Muscle of back (tissue), 3 donors: ENCODE measurements at regions not wholly inside any gene's neighbourhood (a gene's known extent, or its start where the extent isn't known, plus 50 kb on each side); places are given as distances from the start of the nearest gene placed in this dataset.
"Not testable (repeated sequence)": the region's sequence is repeated elsewhere in the genome, so short reads cannot be mapped to it uniquely, and the experiment has no call there.

ENCODE experiments used
- DNase-seq, 3 donors: peaks; one replicate each; pipeline versions ENCODE4 v3.0.0 to v3.0.0-alpha.2; 2013

DNA sequence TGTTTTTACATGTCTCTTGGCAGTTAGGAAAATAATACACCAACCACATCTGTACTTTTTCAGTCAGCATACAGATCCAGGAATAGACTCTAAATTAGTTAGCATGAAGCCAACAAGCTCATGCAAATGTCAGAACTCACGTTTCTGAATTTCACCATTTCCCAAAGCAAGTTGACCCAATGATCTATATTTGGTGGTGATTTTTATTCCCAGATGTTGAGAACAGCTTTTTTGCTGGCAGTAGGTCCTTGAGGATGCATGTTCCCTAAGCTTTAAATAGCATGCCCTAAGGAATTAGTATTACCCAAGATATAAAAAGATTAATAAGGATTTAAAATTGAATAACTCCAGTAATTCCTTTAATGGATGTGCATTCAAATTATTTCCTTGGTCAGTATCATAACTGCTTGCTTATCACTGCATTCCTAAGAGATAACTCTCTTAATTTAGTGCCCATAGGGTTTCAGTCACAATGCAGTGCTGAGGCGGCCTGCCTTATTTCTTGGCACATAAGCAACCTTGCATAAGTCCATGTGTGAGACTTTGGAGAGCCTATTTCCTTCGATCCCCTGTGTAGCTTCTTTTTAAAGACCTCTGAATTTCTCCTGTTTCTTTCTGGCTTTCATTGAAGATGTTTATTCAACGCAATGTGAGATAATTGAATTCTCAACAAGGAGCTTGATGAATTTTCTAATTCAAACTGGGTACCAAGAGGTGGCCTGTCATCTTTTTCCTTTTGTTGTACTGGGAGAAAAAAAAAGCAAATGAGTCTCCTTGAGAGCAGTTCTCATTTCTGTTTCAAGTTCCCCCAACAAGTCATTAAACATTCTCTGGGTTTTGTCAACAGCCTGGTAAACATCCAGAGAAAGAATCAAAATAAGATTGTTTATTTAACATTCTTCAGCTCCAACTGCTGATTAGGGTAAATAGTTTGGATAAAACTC is 135.3 kb upstream of the MEOX2 start:
- peak in 1 of 3 donors; percentile 70 for DNase-seq

DNA sequence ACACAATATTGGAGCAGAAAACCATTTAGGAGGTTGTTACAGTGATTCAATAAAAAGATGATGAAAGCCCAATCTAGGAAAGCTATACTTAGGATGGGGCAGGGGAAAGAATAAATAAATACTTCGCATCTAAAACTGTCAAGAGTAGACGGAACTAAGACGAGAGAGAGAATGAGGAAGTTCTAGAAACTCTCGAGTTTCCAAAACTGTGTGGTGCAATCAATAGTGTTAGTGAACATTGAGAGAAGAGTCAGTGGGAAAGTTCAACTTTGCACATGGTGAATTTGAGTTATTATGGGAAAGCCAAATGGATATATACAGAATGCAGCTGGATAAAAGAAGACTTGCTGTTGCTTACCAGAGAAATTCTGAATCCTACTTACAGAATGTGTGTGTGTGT is 133.8 kb upstream of the MEOX2 start:
- no peak for DNase-seq

DNA sequence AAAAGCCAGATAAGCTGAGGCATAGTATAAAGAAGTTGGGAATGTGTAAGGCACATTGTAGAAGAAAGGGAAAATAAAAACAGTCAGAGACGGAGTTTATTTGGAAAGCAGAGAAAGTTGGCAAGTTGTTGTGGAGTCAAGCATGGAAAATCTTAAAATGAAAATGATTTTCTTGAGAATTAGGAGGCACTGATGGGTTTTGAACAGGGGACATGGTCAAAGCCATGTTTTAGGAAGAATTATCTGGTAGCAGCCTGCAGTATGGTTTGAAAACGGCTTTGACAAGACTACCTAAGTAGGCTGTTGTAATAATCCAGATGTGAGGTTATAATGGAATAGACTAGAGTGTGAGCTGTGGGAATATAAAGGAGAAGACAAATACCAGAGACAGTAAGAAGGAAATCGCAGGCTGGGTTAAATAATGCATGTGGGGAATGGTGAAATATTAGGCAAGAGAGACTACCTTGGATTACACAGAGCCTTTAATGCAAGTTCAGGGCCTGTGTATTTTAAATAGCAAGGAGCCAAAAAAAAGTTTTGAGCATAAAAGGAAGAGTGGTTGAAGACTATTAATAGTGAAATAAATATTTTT is 130.4 kb upstream of the MEOX2 start:
- DNase-seq = peak in 1 of 3 donors; percentile 64

DNA sequence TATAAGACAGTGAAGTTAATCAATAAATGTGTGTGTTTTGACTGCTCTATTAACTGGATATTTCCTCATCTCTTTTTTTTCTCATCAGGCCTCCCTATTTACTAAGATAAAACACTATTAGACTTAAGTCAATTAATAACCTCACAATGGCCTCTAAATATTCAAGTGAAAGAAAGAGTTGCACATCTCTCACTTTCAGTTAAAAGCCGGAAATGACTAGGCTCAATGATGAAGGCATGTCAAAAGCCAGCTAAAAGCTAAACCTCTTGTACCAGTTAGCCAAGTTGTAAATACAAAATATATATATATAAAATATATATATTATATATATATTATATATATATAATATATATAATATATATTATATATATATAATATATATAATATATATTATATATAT is 127.0 kb upstream of the MEOX2 start:
- no peak for DNase-seq

DNA sequence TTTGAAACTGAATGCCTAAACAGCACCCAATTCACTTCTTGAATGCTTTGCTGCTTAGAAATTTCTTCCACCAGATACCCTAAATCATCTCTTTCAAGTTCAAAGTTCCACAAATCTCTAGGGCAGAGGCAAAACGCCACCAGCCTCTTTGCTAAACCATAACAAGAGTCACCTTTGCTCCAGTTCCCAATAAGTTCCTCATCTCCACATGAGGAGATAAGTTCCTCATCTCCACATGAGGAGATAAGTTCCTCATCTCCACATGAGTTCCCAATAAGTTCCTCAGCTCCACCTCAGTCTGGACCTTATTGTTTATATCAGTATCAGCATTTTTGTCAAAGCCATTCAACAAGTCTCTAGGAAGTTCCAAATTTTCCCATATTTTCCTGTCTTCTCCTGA is 123.9 kb upstream of the MEOX2 start:
- not testable (repeated sequence) for DNase-seq

GRCh38 chr7:15809936-15810335 is 123.5 kb upstream of the MEOX2 start:
- DNase-seq = not testable (repeated sequence)

GRCh38 chr7:15805891-15806290 is 119.4 kb upstream of the MEOX2 start:
- peak in 1 of 3 donors; percentile 74 for DNase-seq

- DNase-seq = peak; percentile 71 to 94 (median 82)
These were observed 115.9 kb upstream of the MEOX2 start for GRCh38 chr7:15802425-15802824.

GRCh38 chr7:15801551-15801950 is 115.1 kb upstream of the MEOX2 start:
- DNase-seq = peak; percentile 86 to 94 (median 88)

DNA sequence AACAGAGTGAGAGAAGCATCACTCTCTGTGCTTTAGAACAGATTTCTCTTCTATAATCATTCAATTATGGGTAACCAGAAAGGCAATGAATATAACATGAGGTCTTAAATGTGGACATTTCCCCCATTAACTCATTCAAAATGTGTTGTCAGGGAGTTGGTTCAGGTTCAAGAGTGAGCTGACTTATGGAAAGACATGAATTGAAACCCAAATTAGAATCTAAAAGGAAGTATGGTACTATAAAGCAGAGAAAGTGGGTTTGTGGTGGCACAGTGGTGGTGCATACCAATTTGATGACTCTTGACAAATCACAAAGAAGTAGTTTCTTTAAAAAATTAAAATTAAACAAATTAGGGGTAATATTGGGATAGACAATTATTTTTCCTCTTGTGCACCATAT is 114.6 kb upstream of the MEOX2 start:
- no peak for DNase-seq

DNA sequence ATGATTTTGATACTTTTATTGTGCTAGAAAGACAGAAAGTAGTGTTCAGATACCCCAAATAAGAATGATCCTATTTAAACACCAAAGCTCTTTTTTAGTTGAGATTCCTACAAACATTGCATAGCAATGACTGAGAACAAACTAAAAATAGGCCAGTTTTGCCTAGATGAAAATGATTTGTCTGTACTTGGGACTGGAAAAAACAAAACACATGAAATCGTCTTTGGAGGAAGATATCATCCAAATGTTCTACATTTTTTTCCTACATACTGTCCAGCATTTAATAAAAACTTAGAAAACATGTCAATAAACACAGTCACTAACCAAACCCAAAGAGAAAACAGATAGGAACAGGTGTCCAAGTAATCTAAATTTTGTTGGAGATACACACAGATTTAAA is 111.6 kb upstream of the MEOX2 start:
- DNase-seq = peak; percentile 57 to 76 (median 61)

DNA sequence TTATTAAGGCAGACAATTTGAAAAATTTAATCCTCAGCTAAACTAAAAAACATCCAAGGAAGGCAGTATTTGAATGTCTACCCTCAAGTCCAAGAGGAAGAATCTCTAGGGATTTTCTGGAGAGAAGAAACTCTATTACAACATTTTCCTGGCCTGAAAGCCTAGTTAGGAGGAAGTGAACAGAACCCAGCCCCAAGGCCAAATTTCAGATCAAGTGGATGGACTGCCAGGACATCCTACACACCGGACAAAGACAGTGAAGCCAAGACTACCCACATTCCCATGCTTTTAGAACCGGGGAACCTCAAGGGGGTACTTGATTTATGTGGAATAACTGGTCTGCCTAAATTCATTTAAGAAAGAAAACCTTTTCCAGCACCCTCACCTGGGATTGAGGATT is 108.9 kb upstream of the MEOX2 start:
- peak; percentile 60 to 94 (median 83) for DNase-seq

DNA sequence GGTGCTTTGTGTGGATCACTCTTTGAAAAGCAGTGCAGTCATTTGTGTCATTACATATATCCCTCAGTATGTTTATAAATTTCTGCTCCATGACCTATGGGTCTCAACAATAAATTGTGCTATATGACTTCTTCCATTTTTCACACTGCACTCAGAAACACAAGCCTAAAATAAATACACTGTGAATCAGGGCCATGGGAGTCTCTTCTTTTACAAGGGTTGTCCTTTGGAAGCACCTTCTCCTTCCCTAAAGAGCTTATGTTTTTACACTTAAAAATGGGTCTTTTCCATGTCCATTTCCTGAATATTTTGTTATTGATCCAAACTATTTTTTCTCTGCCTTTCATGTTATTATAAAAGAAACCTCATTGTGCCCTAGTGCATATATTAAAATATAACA is 108.3 kb upstream of the MEOX2 start:
- peak in 1 of 3 donors; percentile 75 for DNase-seq

- DNase-seq = no peak
These were observed 98.2 kb upstream of the MEOX2 start for GRCh38 chr7:15784694-15785030.

- peak in 1 of 3 donors; percentile 55 for DNase-seq
These were observed 97.7 kb upstream of the MEOX2 start for GRCh38 chr7:15783987-15784693.

GRCh38 chr7:15782656-15783055 is 96.2 kb upstream of the MEOX2 start:
- DNase-seq = no peak

GRCh38 chr7:15781944-15782343 is 95.5 kb upstream of the MEOX2 start:
- DNase-seq = no peak

DNA sequence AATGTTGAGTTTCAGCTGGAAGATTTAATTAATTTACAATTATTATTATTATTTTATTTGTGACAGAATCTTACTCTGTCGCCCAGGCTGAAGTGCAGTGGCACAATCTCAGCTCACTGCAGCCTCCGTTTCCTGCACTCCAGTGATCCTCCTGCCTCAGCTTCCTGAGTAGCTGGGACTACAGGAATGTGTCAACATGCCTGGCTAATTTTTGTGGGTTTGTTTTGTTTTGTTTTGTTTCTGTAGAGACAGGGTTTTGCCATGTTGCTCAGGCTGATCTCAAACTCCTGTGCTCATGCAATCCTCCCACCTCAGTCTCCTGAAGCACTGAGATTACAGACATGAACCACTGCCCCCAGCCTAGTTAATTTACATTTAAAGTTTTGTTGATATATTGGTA is 93.8 kb upstream of the MEOX2 start:
- DNase-seq = peak in 1 of 3 donors; percentile 45

DNA sequence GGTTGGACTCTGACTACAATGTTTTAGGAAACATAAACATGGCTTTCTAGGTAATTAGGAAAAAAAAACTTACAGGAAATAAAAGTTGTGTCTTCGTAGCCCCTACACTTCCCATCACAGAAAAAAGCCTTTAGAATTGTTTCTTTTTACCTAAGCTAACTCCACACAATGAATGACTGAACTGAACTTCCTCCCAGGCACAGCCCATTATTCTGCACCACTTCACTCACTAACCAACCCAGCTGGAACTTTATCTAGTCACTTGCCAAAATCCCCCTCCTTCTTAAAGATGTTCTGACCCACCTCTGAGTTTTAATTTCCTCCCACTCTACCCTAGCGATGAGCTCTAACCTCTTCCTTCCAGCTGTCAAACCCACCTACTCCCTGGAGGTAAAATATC is 91.7 kb upstream of the MEOX2 start:
- no peak for DNase-seq

DNA sequence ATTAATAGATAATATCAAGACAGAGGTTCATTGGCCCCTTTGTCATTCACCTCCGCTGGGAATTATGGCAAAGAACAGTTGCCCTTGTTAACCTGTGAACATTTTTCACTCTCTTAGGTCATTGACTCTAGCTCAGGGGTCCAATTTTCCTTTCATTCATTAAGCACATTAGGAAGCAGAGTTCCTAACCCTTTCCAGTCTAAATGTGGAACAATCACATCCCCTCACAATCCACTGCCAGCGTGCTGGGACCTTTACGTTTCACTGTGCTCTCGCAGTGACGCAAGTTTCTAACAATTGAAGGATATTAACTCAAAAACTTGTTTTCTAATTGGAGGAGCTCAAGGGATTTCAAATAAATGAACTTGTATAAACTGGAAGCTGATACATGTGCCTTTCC is 79.3 kb upstream of the MEOX2 start:
- DNase-seq = peak in 1 of 3 donors; percentile 45

DNA sequence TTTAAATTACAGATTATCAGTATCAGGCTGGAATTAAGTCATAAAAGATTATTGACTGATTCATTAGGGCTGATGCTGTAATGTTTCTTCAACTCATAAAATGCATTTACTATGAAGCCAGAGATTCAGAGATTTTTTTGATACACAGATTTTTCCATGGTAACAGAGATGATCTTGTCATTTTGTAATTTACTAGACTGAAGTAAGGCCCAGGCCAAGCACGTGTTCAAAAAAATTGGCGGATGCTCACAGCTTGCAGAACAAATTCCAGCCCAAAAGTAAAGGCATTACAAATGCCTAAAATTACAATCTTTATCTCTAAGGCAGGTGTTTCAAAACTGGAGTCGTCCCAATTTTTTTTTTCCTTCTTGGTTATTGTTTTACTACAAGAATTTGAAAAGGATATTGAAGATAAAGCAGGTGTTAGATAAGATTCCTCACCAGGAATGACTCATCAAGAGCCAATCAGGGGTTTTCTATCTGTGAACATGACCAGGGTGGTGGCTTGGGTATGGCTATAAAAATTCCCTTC is 78.4 kb upstream of the MEOX2 start:
- DNase-seq = peak; percentile 58 to 88 (median 79)

GRCh38 chr7:15764010-15764409 is 77.5 kb upstream of the MEOX2 start:
- peak in 1 of 3 donors; percentile 56 for DNase-seq
